Activated naive CD4-positive, alpha-beta T cell treated with anti-CD3 and anti-CD28 coated beads, Interleukin-2, amount 50 U/mL, for 24 hours (primary cell): ENCODE measurements at regions not wholly inside any gene's neighbourhood (a gene's known extent, or its start where the extent isn't known, plus 50 kb on each side); places are given as distances from the start of the nearest gene placed in this dataset.

Experiments
- H3K27ac Mint-ChIP-seq: one replicate; pipeline ENCODE4 v1.8.0; 2021; ENCODE audit warnings: mild to moderate bottlenecking, mixed read lengths
- H3K27me3 Mint-ChIP-seq: one replicate; pipeline ENCODE4 v1.8.0; 2021; ENCODE audit warnings: mixed read lengths
- H3K36me3 Mint-ChIP-seq: one replicate; pipeline ENCODE4 v1.8.0; 2021; ENCODE audit warnings: mixed read lengths
- H3K4me1 Mint-ChIP-seq: one replicate; pipeline ENCODE4 v1.8.0; 2021; ENCODE audit warnings: mixed read lengths
- H3K4me3 Mint-ChIP-seq: one replicate; pipeline ENCODE4 v1.8.0; 2021; ENCODE audit warnings: mild to moderate bottlenecking, mixed read lengths
- H3K9me3 Mint-ChIP-seq: one replicate; pipeline ENCODE4 v1.8.0; 2021; ENCODE audit warnings: mixed read lengths

GRCh38 chr16:51755577-51756355, 604.7 kb upstream of the SALL1 start:
- Mint-ChIP-seq H3K27ac (no peak overlapping the region), H3K36me3 (no peaks in the 10 kb centered on the region), H3K9me3 (peaks cover 6% of the 10 kb centered on the region), H3K4me1 (no peaks in the 10 kb centered on the region), H3K4me3 (no peak overlapping the region), H3K27me3 (peaks cover 5% of the 10 kb centered on the region)

- Mint-ChIP-seq H3K9me3 (peaks cover 6% of the 10 kb centered on the region), H3K27ac (no peak overlapping the region), H3K36me3 (no peaks in the 10 kb centered on the region), H3K4me1 (no peaks in the 10 kb centered on the region), H3K27me3 (peaks cover 5% of the 10 kb centered on the region), H3K4me3 (no peak overlapping the region)
Observed at GRCh38 chr16:51755039-51755501, 604.0 kb upstream of the SALL1 start.

GRCh38 chr16:51753467-51754127, 602.5 kb upstream of the SALL1 start:
- H3K4me1 Mint-ChIP-seq: no peaks in the 10 kb centered on the region
- H3K27ac Mint-ChIP-seq: no peak overlapping the region
- H3K36me3 Mint-ChIP-seq: no peaks in the 10 kb centered on the region
- H3K9me3 Mint-ChIP-seq: peaks cover 9% of the 10 kb centered on the region
- H3K4me3 Mint-ChIP-seq: no peak overlapping the region
- H3K27me3 Mint-ChIP-seq: peaks cover 5% of the 10 kb centered on the region

- Mint-ChIP-seq H3K4me1 (no peaks in the 10 kb centered on the region), H3K9me3 (peaks cover 11% of the 10 kb centered on the region), H3K36me3 (no peaks in the 10 kb centered on the region), H3K27me3 (peaks cover 5% of the 10 kb centered on the region), H3K27ac (no peak overlapping the region), H3K4me3 (no peak overlapping the region)
Observed at GRCh38 chr16:51752438-51752995, 601.4 kb upstream of the SALL1 start.

GRCh38 chr16:51747329-51747728, 596.3 kb upstream of the SALL1 start:
- Mint-ChIP-seq H3K27ac (no peak overlapping the region), H3K4me1 (no peaks in the 10 kb centered on the region), H3K4me3 (no peak overlapping the region), H3K36me3 (no peaks in the 10 kb centered on the region), H3K9me3 (peaks cover 18% of the 10 kb centered on the region), H3K27me3 (no peaks in the 10 kb centered on the region)

DNA sequence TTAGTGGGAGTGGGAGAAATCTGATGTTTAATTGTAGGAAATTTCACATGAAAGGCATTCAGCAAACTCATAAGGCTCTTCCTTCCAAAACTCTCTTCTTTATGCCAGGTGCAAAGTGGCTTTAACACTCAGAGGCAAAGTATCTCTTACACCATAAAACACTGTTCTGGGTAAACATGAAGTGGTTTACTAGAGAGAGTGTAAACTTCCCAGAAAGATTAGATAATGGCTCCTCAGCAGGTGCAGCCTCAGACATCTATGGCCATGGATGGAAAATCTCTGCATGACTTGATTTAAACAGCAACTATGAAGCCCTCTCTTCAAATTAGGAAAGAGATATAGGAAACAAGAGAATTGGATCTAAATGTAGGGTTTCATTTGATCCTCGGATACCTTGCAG, 583.1 kb upstream of the SALL1 start:
- no peaks in the 10 kb centered on the region for H3K4me1 Mint-ChIP-seq
- H3K27ac Mint-ChIP-seq: no peak overlapping the region
- no peak overlapping the region for H3K4me3 Mint-ChIP-seq
- no peaks in the 10 kb centered on the region for H3K27me3 Mint-ChIP-seq
- no peaks in the 10 kb centered on the region for H3K9me3 Mint-ChIP-seq
- H3K36me3 Mint-ChIP-seq: no peaks in the 10 kb centered on the region

GRCh38 chr16:51733181-51733580, 582.1 kb upstream of the SALL1 start:
- no peaks in the 10 kb centered on the region for H3K4me1 Mint-ChIP-seq
- H3K9me3 Mint-ChIP-seq: no peaks in the 10 kb centered on the region
- H3K36me3 Mint-ChIP-seq: no peaks in the 10 kb centered on the region
- H3K27ac Mint-ChIP-seq: no peak overlapping the region
- H3K27me3 Mint-ChIP-seq: no peaks in the 10 kb centered on the region
- no peak overlapping the region for H3K4me3 Mint-ChIP-seq

DNA sequence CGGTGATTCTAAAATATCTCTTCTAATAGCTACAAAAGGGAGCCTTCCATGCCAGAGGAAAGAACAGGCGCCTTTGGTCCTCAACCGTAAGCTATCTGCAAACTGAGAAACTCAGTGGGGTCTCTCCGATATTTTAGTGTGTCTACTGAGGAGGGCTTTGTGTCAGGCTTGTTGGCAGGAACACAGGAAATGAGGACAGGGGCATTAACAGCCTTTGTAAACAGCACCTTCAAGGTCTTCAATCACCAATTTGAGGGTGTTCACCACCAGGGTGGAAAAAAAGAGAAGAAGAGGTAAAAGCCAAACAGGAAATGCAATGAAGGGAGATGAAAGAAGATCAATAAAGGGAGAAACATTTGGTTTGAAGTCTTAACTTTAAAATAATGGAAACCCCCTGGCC, 580.1 kb upstream of the SALL1 start:
- no peaks in the 10 kb centered on the region for H3K4me1 Mint-ChIP-seq
- H3K4me3 Mint-ChIP-seq: no peak overlapping the region
- H3K27me3 Mint-ChIP-seq: no peaks in the 10 kb centered on the region
- no peaks in the 10 kb centered on the region for H3K9me3 Mint-ChIP-seq
- no peak overlapping the region for H3K27ac Mint-ChIP-seq
- no peaks in the 10 kb centered on the region for H3K36me3 Mint-ChIP-seq

DNA sequence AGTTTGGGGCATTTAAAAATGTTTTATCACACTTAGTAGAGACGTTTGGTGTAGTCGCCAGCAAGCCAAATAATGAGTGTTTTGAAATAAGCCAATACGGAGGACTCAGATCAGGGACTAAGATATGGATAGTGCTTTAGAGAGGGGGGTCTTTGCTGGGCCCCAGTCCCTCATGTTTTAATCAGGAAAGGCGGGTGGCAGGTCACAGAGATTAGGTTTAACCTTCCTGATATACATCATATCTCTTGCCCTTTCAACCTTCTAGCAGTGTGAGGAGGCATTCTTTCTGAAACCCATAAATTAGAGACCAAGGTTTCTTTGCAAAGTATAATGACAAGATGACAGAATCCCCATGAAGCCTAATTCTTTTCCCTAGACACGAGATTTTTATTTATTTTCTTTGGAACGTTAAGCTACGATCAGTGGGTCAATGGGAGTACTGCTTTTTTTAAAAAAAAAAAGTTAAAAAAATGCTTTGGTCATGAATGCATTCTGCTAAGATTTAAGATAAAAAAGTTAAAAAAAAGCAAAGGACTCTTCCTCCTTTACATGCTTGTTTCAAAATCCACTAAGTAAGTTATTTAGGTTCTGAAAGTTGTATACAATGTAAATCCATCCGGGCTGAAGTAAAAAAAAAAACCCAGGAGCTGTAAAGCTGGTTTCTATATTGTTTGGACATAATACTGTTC, 572.1 kb upstream of the SALL1 start:
- H3K4me3 Mint-ChIP-seq: no peak overlapping the region
- no peaks in the 10 kb centered on the region for H3K27me3 Mint-ChIP-seq
- no peaks in the 10 kb centered on the region for H3K36me3 Mint-ChIP-seq
- H3K4me1 Mint-ChIP-seq: no peaks in the 10 kb centered on the region
- no peak overlapping the region for H3K27ac Mint-ChIP-seq
- peaks cover 9% of the 10 kb centered on the region for H3K9me3 Mint-ChIP-seq

DNA sequence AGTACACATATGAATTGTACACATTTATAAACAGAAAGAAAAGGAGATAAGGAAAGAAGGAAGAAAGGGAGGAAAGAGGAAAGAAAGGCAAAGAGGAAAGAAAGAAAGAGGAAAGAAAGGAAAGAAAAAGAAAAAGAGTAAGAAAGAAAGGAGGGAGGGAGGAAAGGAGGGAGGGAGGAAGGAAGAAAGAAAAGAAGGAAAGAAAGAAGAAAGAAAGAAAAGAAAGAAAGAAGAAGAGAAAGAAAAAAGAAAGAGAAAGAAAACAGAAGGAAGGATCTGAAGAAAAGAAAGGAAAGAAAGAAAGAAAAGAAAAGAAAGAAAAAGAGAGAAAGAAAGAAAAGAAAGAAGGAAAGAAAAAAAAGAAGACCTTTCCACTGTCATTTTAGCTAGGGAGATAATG, 571.4 kb upstream of the SALL1 start:
- H3K27me3 Mint-ChIP-seq: no peaks in the 10 kb centered on the region

GRCh38 chr16:51719376-51719775, 568.3 kb upstream of the SALL1 start:
- no peaks in the 10 kb centered on the region for H3K36me3 Mint-ChIP-seq
- H3K27me3 Mint-ChIP-seq: no peaks in the 10 kb centered on the region
- H3K27ac Mint-ChIP-seq: no peak overlapping the region
- H3K4me3 Mint-ChIP-seq: no peak overlapping the region
- H3K4me1 Mint-ChIP-seq: no peaks in the 10 kb centered on the region
- H3K9me3 Mint-ChIP-seq: peaks cover 14% of the 10 kb centered on the region

More for the DNA sequence above, 571.4 kb upstream of the SALL1 start:
- Mint-ChIP-seq H3K9me3 (peaks cover 9% of the 10 kb centered on the region), H3K27ac (no peak overlapping the region), H3K4me3 (no peak overlapping the region), H3K36me3 (no peaks in the 10 kb centered on the region), H3K4me1 (no peaks in the 10 kb centered on the region)

DNA sequence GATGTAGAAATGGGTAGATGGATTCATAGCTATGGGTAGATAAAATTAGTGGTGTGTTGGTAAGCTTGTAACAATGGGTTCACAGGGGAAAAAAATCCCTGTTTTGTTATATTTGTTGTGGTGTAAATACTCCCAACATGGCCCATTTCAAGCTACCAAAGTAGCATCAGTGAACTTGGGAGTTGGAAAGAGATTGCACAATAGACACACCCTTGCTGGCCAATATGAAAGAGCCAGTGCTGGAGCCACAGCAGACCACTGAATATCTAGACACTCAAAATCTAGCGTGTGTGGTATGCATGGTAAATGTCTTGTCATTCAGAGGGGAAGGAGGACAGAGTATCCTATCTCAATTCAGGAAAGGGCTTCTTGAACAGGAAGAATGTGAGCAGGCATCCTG, 565.1 kb upstream of the SALL1 start:
- H3K36me3 Mint-ChIP-seq: no peaks in the 10 kb centered on the region
- H3K27ac Mint-ChIP-seq: no peak overlapping the region
- H3K4me1 Mint-ChIP-seq: no peaks in the 10 kb centered on the region
- no peaks in the 10 kb centered on the region for H3K27me3 Mint-ChIP-seq
- no peak overlapping the region for H3K4me3 Mint-ChIP-seq
- peaks cover 23% of the 10 kb centered on the region for H3K9me3 Mint-ChIP-seq

DNA sequence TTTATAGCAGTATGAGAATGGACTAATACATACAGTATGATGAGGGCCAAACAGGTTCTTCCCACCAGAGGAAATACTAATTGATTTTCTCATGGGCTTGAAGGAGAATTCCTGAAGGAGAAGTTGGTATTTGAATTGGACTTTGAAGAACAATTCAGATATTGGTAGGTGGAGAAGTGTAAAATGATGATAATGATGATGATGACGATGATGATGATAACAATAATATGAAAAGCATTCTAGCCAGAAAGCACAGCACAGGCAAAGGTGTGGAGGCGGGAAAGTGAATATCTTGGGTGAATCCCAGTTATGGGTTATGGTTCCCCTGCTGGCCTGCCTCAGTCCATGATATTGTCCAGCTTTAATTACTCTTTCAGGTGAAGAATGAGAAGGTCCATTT, 562.4 kb upstream of the SALL1 start:
- no peaks in the 10 kb centered on the region for H3K4me1 Mint-ChIP-seq
- H3K36me3 Mint-ChIP-seq: no peaks in the 10 kb centered on the region
- H3K27me3 Mint-ChIP-seq: no peaks in the 10 kb centered on the region
- H3K9me3 Mint-ChIP-seq: peaks cover 20% of the 10 kb centered on the region
- no peak overlapping the region for H3K4me3 Mint-ChIP-seq
- no peak overlapping the region for H3K27ac Mint-ChIP-seq

- Mint-ChIP-seq H3K27me3 (no peaks in the 10 kb centered on the region), H3K4me1 (no peaks in the 10 kb centered on the region), H3K9me3 (peaks cover 35% of the 10 kb centered on the region), H3K36me3 (no peaks in the 10 kb centered on the region), H3K27ac (no peak overlapping the region), H3K4me3 (no peak overlapping the region)
Observed at GRCh38 chr16:51710905-51711563, 560.0 kb upstream of the SALL1 start.

DNA sequence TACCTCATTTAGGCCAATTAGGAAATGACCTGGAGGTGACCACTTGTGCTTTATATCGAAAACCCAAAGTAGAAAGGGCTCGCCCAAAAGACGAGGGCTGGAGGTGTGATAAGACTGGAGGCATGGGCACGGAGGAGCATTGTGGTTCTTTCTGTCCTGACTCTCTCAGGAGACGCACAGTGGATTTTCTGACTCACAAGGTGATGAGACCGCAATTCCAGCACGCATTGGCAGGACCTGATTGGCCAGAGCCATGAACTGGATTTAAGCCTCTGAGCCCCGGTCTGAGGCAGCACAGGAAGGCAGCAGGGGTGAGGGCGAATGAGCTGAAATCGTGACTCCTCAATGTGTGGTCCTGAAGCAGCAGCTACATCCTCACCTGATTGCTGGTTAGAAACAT, 559.1 kb upstream of the SALL1 start:
- H3K27me3 Mint-ChIP-seq: no peaks in the 10 kb centered on the region
- no peak overlapping the region for H3K27ac Mint-ChIP-seq
- no peak overlapping the region for H3K4me3 Mint-ChIP-seq
- peaks cover 35% of the 10 kb centered on the region for H3K9me3 Mint-ChIP-seq
- no peaks in the 10 kb centered on the region for H3K4me1 Mint-ChIP-seq
- no peaks in the 10 kb centered on the region for H3K36me3 Mint-ChIP-seq
